Activated CD8-positive, alpha-beta T cell treated with anti-CD3 and anti-CD28 coated beads, Interleukin-2, amount 10 ng/mL, durations not matched to agents 7 days and 5 days (primary cell): ENCODE measurements at regions not wholly inside any gene's neighbourhood (a gene's known extent, or its start where the extent isn't known, plus 50 kb on each side); places are given as distances from the start of the nearest gene placed in this dataset.

Experiments
- ATAC-seq: fragments of 150-1000 bp; cut with Tn5 transposase; one replicate; pipeline ENCODE4 v1.10.0; 2021; ENCODE audit warnings: moderate library complexity
- CTCF ChIA-PET: fragments of 350-600 bp; sonication (Branson Sonifier 250); formaldehyde crosslinking; loops from one replicate; lab custom pipeline; 2021; ENCODE audit warnings: antibody characterized with exemption; lab: Charles Lee
- POLR2A ChIA-PET: fragments of 350-600 bp; sonication (Branson Sonifier 250); formaldehyde crosslinking; loops from one replicate; lab custom pipeline; 2021; ENCODE audit warnings: antibody characterized with exemption; lab: Charles Lee
- DNase-seq: peaks from one replicate; pipeline ENCODE4 v3.0.0-alpha.2; 2020
- H3K27ac Mint-ChIP-seq: one replicate; pipeline ENCODE4 v1.8.0; 2021; ENCODE audit warnings: mild to moderate bottlenecking, mixed read lengths
- H3K27me3 Mint-ChIP-seq: one replicate; pipeline ENCODE4 v1.8.0; 2021; ENCODE audit warnings: low read depth, mixed read lengths
- H3K36me3 Mint-ChIP-seq: one replicate; pipeline ENCODE4 v1.8.0; 2021; ENCODE audit warnings: low read depth, mixed read lengths
- H3K4me1 Mint-ChIP-seq: one replicate; pipeline ENCODE4 v1.8.0; 2021; ENCODE audit warnings: low read depth, mixed read lengths
- H3K4me3 Mint-ChIP-seq: one replicate; pipeline ENCODE4 v1.8.0; 2021; ENCODE audit warnings: mild to moderate bottlenecking, mixed read lengths
- H3K9me3 Mint-ChIP-seq: one replicate; pipeline ENCODE4 v1.8.0; 2022; ENCODE audit warnings: mixed read lengths; ENCODE audit not compliant: insufficient read depth

- Mint-ChIP-seq H3K36me3 (no peaks in the 10 kb centered on the region), H3K27ac (no peak overlapping the region), H3K4me3 (no peak overlapping the region), H3K4me1 (no peaks in the 10 kb centered on the region), H3K9me3 (no peaks in the 10 kb centered on the region), H3K27me3 (no peaks in the 10 kb centered on the region)
- ChIA-PET POLR2A (no interaction called here), CTCF (no interaction called here)
- ATAC-seq (no peak), DNase-seq (no peak)
Observed at GRCh38 chr2:145207884-145208283, 688.0 kb upstream of the ZEB2 start.

GRCh38 chr2:145206496-145207281 is 686.8 kb upstream of the ZEB2 start:
- H3K27me3 Mint-ChIP-seq, result no peaks in the 10 kb centered on the region
- CTCF ChIA-PET, result no interaction called here

GRCh38 chr2:145203891-145204290 is 684.0 kb upstream of the ZEB2 start:
- no peak overlapping the region for H3K27ac Mint-ChIP-seq
- ChIA-PET POLR2A (no interaction called here), CTCF (no interaction called here)
- no peak overlapping the region for H3K4me3 Mint-ChIP-seq
- no peaks in the 10 kb centered on the region for H3K36me3 Mint-ChIP-seq
- H3K4me1 Mint-ChIP-seq, result no peaks in the 10 kb centered on the region
- no peak for ATAC-seq
- H3K27me3 Mint-ChIP-seq, result peaks cover 2% of the 10 kb centered on the region
- DNase-seq, result no peak
- H3K9me3 Mint-ChIP-seq, result no peaks in the 10 kb centered on the region

More at GRCh38 chr2:145206496-145207281, 686.8 kb upstream of the ZEB2 start:
- Mint-ChIP-seq H3K27ac (no peak overlapping the region), H3K4me1 (no peaks in the 10 kb centered on the region), H3K36me3 (no peaks in the 10 kb centered on the region), H3K9me3 (no peaks in the 10 kb centered on the region), H3K4me3 (no peak overlapping the region)
- POLR2A ChIA-PET, result no interaction called here
- no peak for DNase-seq
- no peak for ATAC-seq

- H3K9me3 Mint-ChIP-seq, result no peaks in the 10 kb centered on the region
- DNase-seq (no peak), ATAC-seq (no peak)
- CTCF ChIA-PET, result no interaction called here
- no peak overlapping the region for H3K4me3 Mint-ChIP-seq
- H3K36me3 Mint-ChIP-seq, result no peaks in the 10 kb centered on the region
- H3K4me1 Mint-ChIP-seq, result no peaks in the 10 kb centered on the region
- H3K27ac Mint-ChIP-seq, result no peak overlapping the region
- POLR2A ChIA-PET, result no interaction called here
- H3K27me3 Mint-ChIP-seq, result peaks cover 8% of the 10 kb centered on the region
Observed at GRCh38 chr2:145199827-145200706, 680.1 kb upstream of the ZEB2 start.

GRCh38 chr2:145199042-145199441 is 679.1 kb upstream of the ZEB2 start:
- ChIA-PET CTCF (no interaction called here), POLR2A (no interaction called here)
- Mint-ChIP-seq H3K36me3 (no peaks in the 10 kb centered on the region), H3K27me3 (peaks cover 11% of the 10 kb centered on the region), H3K27ac (no peak overlapping the region), H3K4me3 (no peak overlapping the region), H3K4me1 (no peaks in the 10 kb centered on the region), H3K9me3 (no peaks in the 10 kb centered on the region)
- DNase-seq (no peak), ATAC-seq (no peak)

GRCh38 chr2:145198555-145198954 is 678.6 kb upstream of the ZEB2 start:
- POLR2A ChIA-PET, result no interaction called here
- Mint-ChIP-seq H3K36me3 (no peaks in the 10 kb centered on the region), H3K27me3 (peaks cover 15% of the 10 kb centered on the region), H3K4me1 (no peaks in the 10 kb centered on the region), H3K4me3 (no peak overlapping the region), H3K9me3 (no peaks in the 10 kb centered on the region), H3K27ac (no peak overlapping the region)
- DNase-seq (no peak), ATAC-seq (no peak)
- CTCF ChIA-PET, result no interaction called here

GRCh38 chr2:145197944-145198343 is 678.0 kb upstream of the ZEB2 start:
- Mint-ChIP-seq H3K27me3 (peaks cover 15% of the 10 kb centered on the region), H3K27ac (no peak overlapping the region), H3K4me3 (no peak overlapping the region), H3K4me1 (no peaks in the 10 kb centered on the region), H3K36me3 (no peaks in the 10 kb centered on the region), H3K9me3 (no peaks in the 10 kb centered on the region)
- ATAC-seq (no peak), DNase-seq (no peak)
- ChIA-PET CTCF (no interaction called here), POLR2A (no interaction called here)

- H3K27me3 Mint-ChIP-seq, result peaks cover 14% of the 10 kb centered on the region
- no peaks in the 10 kb centered on the region for H3K9me3 Mint-ChIP-seq
- POLR2A ChIA-PET, result no interaction called here
- ATAC-seq (no peak), DNase-seq (no peak)
- H3K4me3 Mint-ChIP-seq, result no peak overlapping the region
- no peaks in the 10 kb centered on the region for H3K4me1 Mint-ChIP-seq
- no peak overlapping the region for H3K27ac Mint-ChIP-seq
- CTCF ChIA-PET, result no interaction called here
- H3K36me3 Mint-ChIP-seq, result no peaks in the 10 kb centered on the region
Observed at GRCh38 chr2:145194673-145195072, 674.8 kb upstream of the ZEB2 start.

- ChIA-PET CTCF (no interaction called here), POLR2A (no interaction called here)
- no peak for ATAC-seq
- DNase-seq, result no peak
- Mint-ChIP-seq H3K36me3 (no peaks in the 10 kb centered on the region), H3K27me3 (peaks cover 10% of the 10 kb centered on the region), H3K27ac (no peak overlapping the region), H3K9me3 (no peaks in the 10 kb centered on the region), H3K4me1 (no peaks in the 10 kb centered on the region), H3K4me3 (no peak overlapping the region)
Observed at GRCh38 chr2:145190031-145190703, 670.2 kb upstream of the ZEB2 start.

GRCh38 chr2:145186303-145186702 is 666.4 kb upstream of the ZEB2 start:
- POLR2A ChIA-PET, result no interaction called here

GRCh38 chr2:145185696-145186095 is 665.8 kb upstream of the ZEB2 start:
- ChIA-PET CTCF (no interaction called here), POLR2A (no interaction called here)
- Mint-ChIP-seq H3K36me3 (no peaks in the 10 kb centered on the region), H3K27ac (no peak overlapping the region), H3K27me3 (peaks cover 6% of the 10 kb centered on the region), H3K4me1 (no peaks in the 10 kb centered on the region), H3K9me3 (no peaks in the 10 kb centered on the region), H3K4me3 (no peak overlapping the region)
- ATAC-seq (no peak), DNase-seq (no peak)

More at GRCh38 chr2:145186303-145186702, 666.4 kb upstream of the ZEB2 start:
- no peaks in the 10 kb centered on the region for H3K9me3 Mint-ChIP-seq
- peaks cover 4% of the 10 kb centered on the region for H3K27me3 Mint-ChIP-seq
- H3K27ac Mint-ChIP-seq, result no peak overlapping the region
- no peak overlapping the region for H3K4me3 Mint-ChIP-seq
- CTCF ChIA-PET, result no interaction called here
- ATAC-seq (no peak), DNase-seq (no peak)
- no peaks in the 10 kb centered on the region for H3K36me3 Mint-ChIP-seq
- H3K4me1 Mint-ChIP-seq, result no peaks in the 10 kb centered on the region
